Astrocyte of the cerebellum (primary cell): ENCODE measurements at regions not wholly inside any gene's neighbourhood (a gene's known extent, or its start where the extent isn't known, plus 50 kb on each side); places are given as distances from the start of the nearest gene placed in this dataset.

Experiments used
- DNase-seq: peaks from one replicate; pipeline ENCODE4 v3.0.0-alpha.2; 2011; ENCODE audit warnings: low read depth
- H3K4me3 ChIP-seq: 2 replicates; pipeline ENCODE4 v1.5.1; 2011; ENCODE audit warnings: mild to moderate bottlenecking, low read depth, low read length, moderate library complexity
- CTCF ChIP-seq: IDR thresholded peaks from 2 replicates; pipeline ENCODE4 v1.5.1; 2012; ENCODE audit warnings: low read length, low read depth, moderate library complexity, mild to moderate bottlenecking; ENCODE audit errors: missing control alignments
- in situ Hi-C: cut with HindIII; loops from 2 replicates; pipeline ENCODE4 v1.10.0; 2017; ENCODE audit warnings: low sequenced_read_pairs

- in situ Hi-C loops = no loop called here
- no peak for DNase-seq
- no peak overlapping the region for H3K4me3 ChIP-seq
- no peak for TF ChIP-seq CTCF
Observed at GRCh38 chr2:74735009-74735408, 81.0 kb downstream of the SEMA4F start.

GRCh38 chr2:74735564-74735963 lies 81.5 kb downstream of the SEMA4F start:
- no peak overlapping the region for H3K4me3 ChIP-seq
- in situ Hi-C loops = no loop called here
- no peak for DNase-seq
- no peak for TF ChIP-seq CTCF

DNA sequence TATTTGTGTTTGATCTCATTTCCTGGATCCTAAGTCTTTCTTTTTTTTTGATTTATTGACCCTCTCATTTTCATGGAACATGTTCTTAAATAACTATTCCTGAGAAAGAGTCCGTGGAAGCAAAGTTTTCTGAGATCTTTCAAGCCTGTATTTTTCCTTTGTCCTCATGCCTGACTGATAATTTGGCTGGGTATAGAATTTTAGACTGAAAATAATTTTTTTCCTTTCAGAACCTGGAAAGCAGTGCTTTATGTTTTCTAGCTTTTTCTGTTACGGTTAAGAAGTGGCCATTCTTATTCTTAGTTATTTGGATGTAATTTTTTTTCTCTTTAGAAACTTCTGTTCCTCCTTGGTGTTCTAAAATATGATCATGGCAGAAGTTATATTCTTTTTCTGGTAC lies 82.5 kb downstream of the SEMA4F start:
- no peak overlapping the region for H3K4me3 ChIP-seq
- TF ChIP-seq CTCF = no peak
- in situ Hi-C loops = no loop called here
- DNase-seq = no peak

GRCh38 chr2:74738586-74738985 lies 84.5 kb downstream of the SEMA4F start:
- in situ Hi-C loops = no loop called here
- no peak for DNase-seq
- no peak for TF ChIP-seq CTCF
- no peak overlapping the region for H3K4me3 ChIP-seq

DNA sequence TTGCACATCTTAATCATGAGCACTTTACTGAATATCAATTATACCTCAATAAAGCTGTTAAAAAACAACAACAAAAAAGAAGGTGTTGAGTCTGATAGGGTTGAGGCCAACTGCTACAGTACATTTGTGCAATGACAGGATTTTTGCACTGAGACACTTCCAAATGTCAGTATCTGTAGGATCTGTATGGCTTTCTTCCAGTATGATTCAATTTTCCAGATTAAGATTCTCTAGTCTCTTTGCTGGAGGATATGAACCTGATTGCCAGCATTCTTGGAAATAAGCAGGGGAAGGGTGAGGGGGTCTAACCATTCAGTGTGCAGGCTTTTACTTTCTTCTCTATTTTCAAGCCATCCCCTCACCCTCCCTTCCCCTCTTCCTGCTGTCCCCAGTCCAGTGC lies 85.1 kb downstream of the SEMA4F start:
- H3K4me3 ChIP-seq = no peak overlapping the region
- in situ Hi-C loops = no loop called here
- no peak for TF ChIP-seq CTCF
- DNase-seq = no peak

GRCh38 chr2:74739733-74740241 lies 85.7 kb downstream of the SEMA4F start:
- no peak for DNase-seq
- no peak for TF ChIP-seq CTCF
- in situ Hi-C loops = no loop called here
- H3K4me3 ChIP-seq = no peak overlapping the region

GRCh38 chr2:74740395-74740740 lies 86.3 kb downstream of the SEMA4F start:
- no peak for TF ChIP-seq CTCF
- in situ Hi-C loops = no loop called here
- no peak for DNase-seq
- no peak overlapping the region for H3K4me3 ChIP-seq
